Limb (tissue), 2 donors: ENCODE measurements at regions not wholly inside any gene's neighbourhood (a gene's known extent, or its start where the extent isn't known, plus 50 kb on each side); places are given as distances from the start of the nearest gene placed in this dataset.

Experiments
- DNase-seq, 2 donors: peaks; one replicate each; pipeline ENCODE4 v3.0.0-alpha.2; 2016; ENCODE audit errors: extremely low spot score in 2 of 2

GRCh38 chr1:114314576-114314975 lies 160.9 kb upstream of the SYT6 start:
- no peak for DNase-seq

GRCh38 chr1:114314098-114314497 lies 160.4 kb upstream of the SYT6 start:
- DNase-seq: no peak

- peak in 1 of 2 donors; percentile 63 for DNase-seq
These were observed 157.1 kb upstream of the SYT6 start for GRCh38 chr1:114310695-114311271.

- no peak for DNase-seq
These were observed 149.2 kb upstream of the SYT6 start for GRCh38 chr1:114302821-114303220.

- no peak for DNase-seq
These were observed 145.8 kb upstream of the SYT6 start for GRCh38 chr1:114299331-114299975.

- DNase-seq: no peak
These were observed 144.3 kb upstream of the SYT6 start for GRCh38 chr1:114298008-114298407.

- DNase-seq: no peak
These were observed 142.7 kb upstream of the SYT6 start for GRCh38 chr1:114296413-114296812.

GRCh38 chr1:114295321-114295720 lies 141.7 kb upstream of the SYT6 start:
- no peak for DNase-seq

- no peak for DNase-seq
These were observed 139.2 kb upstream of the SYT6 start for GRCh38 chr1:114292835-114293234.

- DNase-seq: no peak
These were observed 138.5 kb upstream of the SYT6 start for GRCh38 chr1:114292194-114292593.

- DNase-seq: no peak
These were observed 137.1 kb upstream of the SYT6 start for GRCh38 chr1:114290776-114291175.

GRCh38 chr1:114290341-114290740 lies 136.7 kb upstream of the SYT6 start:
- no peak for DNase-seq

- DNase-seq: no peak
These were observed 136.2 kb upstream of the SYT6 start for GRCh38 chr1:114289824-114290223.

GRCh38 chr1:114289306-114289705 lies 135.6 kb upstream of the SYT6 start:
- DNase-seq: no peak

- DNase-seq: no peak
These were observed 133.3 kb upstream of the SYT6 start for GRCh38 chr1:114286960-114287359.

GRCh38 chr1:114286179-114286578 lies 132.5 kb upstream of the SYT6 start:
- DNase-seq: no peak

GRCh38 chr1:114282751-114283403 lies 129.2 kb upstream of the SYT6 start:
- peak; percentile 81 to 87 for DNase-seq

GRCh38 chr1:114278911-114279310 lies 125.2 kb upstream of the SYT6 start:
- DNase-seq: no peak

GRCh38 chr1:114278430-114278829 lies 124.8 kb upstream of the SYT6 start:
- no peak for DNase-seq

- no peak for DNase-seq
These were observed 121.1 kb upstream of the SYT6 start for GRCh38 chr1:114274621-114275317.

- no peak for DNase-seq
These were observed 118.9 kb upstream of the SYT6 start for GRCh38 chr1:114272593-114272992.

GRCh38 chr1:114270718-114271117 lies 117.0 kb upstream of the SYT6 start:
- no peak for DNase-seq
